ENCODE measurements at regions not wholly inside any gene's neighbourhood (a gene's known extent, or its start where the extent isn't known, plus 50 kb on each side); places are given as distances from the start of the nearest gene placed in this dataset.

- H3K4me3 ChIP-seq (replicated peaks in 1 of 2; ENCODE audit: low read depth in 1 of 2, low read length in 2 of 2): no peak overlapping the region
- no peaks in the 10 kb centered on the region for H4K20me1 ChIP-seq (ENCODE audit: insufficient read depth)
- intact Hi-C loops (cut with micrococcal nuclease): no loop called here
- no TSS peak for BruUV-seq (replicated peaks)
- no peaks in the 10 kb centered on the region for H3K79me2 ChIP-seq (ENCODE audit: insufficient read depth, low read length)
- no peaks in the 10 kb centered on the region for H3K36me3 ChIP-seq (ENCODE audit: control insufficient read depth in 1 of 2, insufficient read depth in 2 of 2, low read length in 2 of 2)
- ATAC-seq (no peak), DNase-seq (ENCODE audit: low read depth, low spot score) (no peak)
- H3K27me3 ChIP-seq (ENCODE audit: insufficient read depth, low read length): no peaks in the 10 kb centered on the region
- POLR2A ChIA-PET: no interaction called here
- no peak overlapping the region for H2AFZ ChIP-seq (ENCODE audit: low read depth, low read length, poor library complexity, severe bottlenecking)
- H3K9me2 ChIP-seq (ENCODE audit: insufficient read depth): no peaks in the 10 kb centered on the region
- no peak overlapping the region for H3K9ac ChIP-seq (ENCODE audit: low read length)
- no peak for TF ChIP-seq ZFX (IDR thresholded peaks at IDR 0.05)
- no peak for TF ChIP-seq SP1 (IDR thresholded peaks at IDR 0.05; ENCODE audit: low read depth)
- no peak for TF ChIP-seq JUND (IDR thresholded peaks at IDR 0.05)
- TF ChIP-seq ZNF274 (IDR thresholded peaks at IDR 0.05; ENCODE audit: low read depth, low read length): no peak
- TF ChIP-seq SIN3A (IDR thresholded peaks at IDR 0.05; ENCODE audit: low read depth): no peak
- TF ChIP-seq, protein P1, sequence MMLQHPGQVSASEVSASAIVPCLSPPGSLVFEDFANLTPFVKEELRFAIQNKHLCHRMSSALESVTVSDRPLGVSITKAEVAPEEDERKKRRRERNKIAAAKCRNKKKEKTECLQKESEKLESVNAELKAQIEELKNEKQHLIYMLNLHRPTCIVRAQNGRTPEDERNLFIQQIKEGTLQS (IDR thresholded peaks at IDR 0.05): no peak
- TF ChIP-seq POLR2A (IDR thresholded peaks at IDR 0.05; ENCODE audit: borderline replicate concordance, extremely low read depth, insufficient read depth, insufficient read length): no peak
- no peak for TF ChIP-seq POLR2AphosphoS5 (IDR thresholded peaks at IDR 0.05; ENCODE audit: low read depth, low read length)
- TF ChIP-seq EGR1 (IDR thresholded peaks at IDR 0.05; ENCODE audit: low read depth): no peak
- TF ChIP-seq FOSL1 (IDR thresholded peaks at IDR 0.05; ENCODE audit: low read depth): no peak
- no peak for TF ChIP-seq CBX3 (IDR thresholded peaks at IDR 0.05; ENCODE audit: low read depth)
- no peak for TF ChIP-seq CEBPB (IDR thresholded peaks at IDR 0.05; ENCODE audit: low read depth)
- TF ChIP-seq EZH2 (IDR thresholded peaks at IDR 0.05): no peak
- no peak for TF ChIP-seq MAX (IDR thresholded peaks at IDR 0.05)
- CTCF ChIA-PET: no interaction called here
- peaks cover 4 to 10% of the 10 kb centered on the region in 2 experiments; a peak in 2 of 4 replicates for H3K4me1 ChIP-seq (ENCODE audit: control insufficient read depth in 1 of 2, insufficient read depth in 2 of 2, low read length in 2 of 2)
- no peak overlapping the region for H3K4me2 ChIP-seq (ENCODE audit: low read length)
- no peak overlapping the region for H3K27ac ChIP-seq (ENCODE audit: low read depth, low read length)
- H3K9me3 ChIP-seq (ENCODE audit: control insufficient read depth in 1 of 2, insufficient read depth in 1 of 2, low read depth in 1 of 2, low read length in 2 of 2): no peaks in the 10 kb centered on the region
- RAD21 ChIA-PET (ENCODE audit: low non-redundant PET in 1 of 2, low total read pairs in 2 of 2, uncharacterized antibody in 2 of 2, unreplicated experiment in 2 of 2): no interaction called here
These were observed 82.8 kb upstream of the PLET1 start for GRCh38 chr11:112343368-112344039.

Measured in HCT116 (cell line).